ENCODE measurements at regions not wholly inside any gene's neighbourhood (a gene's known extent, or its start where the extent isn't known, plus 50 kb on each side); places are given as distances from the start of the nearest gene placed in this dataset.

- Histone ChIP-seq H3K4me2 (ENCODE audit: insufficient read depth, insufficient read length, low read length) (no peak overlapping the region), H3K23ac (ENCODE audit: insufficient read length, low read depth, low read length) (no peak overlapping the region), H3K4me1 (ENCODE audit: insufficient read depth, low read length) (no peaks in the 10 kb centered on the region), H3K27ac (ENCODE audit: insufficient read length, low read depth, low read length) (no peak overlapping the region), H3K79me1 (ENCODE audit: insufficient read depth, low read depth, low read length, poor library complexity, severe bottlenecking) (no peaks in the 10 kb centered on the region), H3K4ac (ENCODE audit: low read depth, low read length) (no peak overlapping the region), H3K79me2 (ENCODE audit: insufficient read depth, low read length) (no peaks in the 10 kb centered on the region), H2BK12ac (ENCODE audit: insufficient read length, low read depth, low read length) (no peak overlapping the region), H4K5ac (ENCODE audit: insufficient read length, low read depth, low read length) (no peak overlapping the region), H2BK5ac (ENCODE audit: insufficient read length, low read length) (no peak overlapping the region), H3K14ac (ENCODE audit: insufficient read depth, low read length) (no peak overlapping the region), H2AK5ac (ENCODE audit: insufficient read length, low read length) (no peak overlapping the region), H4K91ac (ENCODE audit: insufficient read length, low read depth, low read length) (no peak overlapping the region), H3T11ph (ENCODE audit: low read length) (no peak overlapping the region), H3K27me3 (ENCODE audit: insufficient read depth, low read length) (no peaks in the 10 kb centered on the region), H3K9ac (ENCODE audit: extremely low read depth, insufficient read length, low read length) (no peak overlapping the region), H4K8ac (replicated peaks; ENCODE audit: insufficient read length, low read depth, low read length) (no peak overlapping the region), H3K23me2 (ENCODE audit: insufficient read length, low read depth, low read length, poor library complexity, severe bottlenecking) (no peaks in the 10 kb centered on the region), H2BK20ac (ENCODE audit: low read depth, low read length, poor library complexity, severe bottlenecking) (no peak overlapping the region), H3K56ac (ENCODE audit: insufficient read length, low read depth, low read length) (no peak overlapping the region), H2BK120ac (ENCODE audit: low read depth, low read length, poor library complexity, severe bottlenecking) (no peak overlapping the region), H4K20me1 (ENCODE audit: control insufficient read depth, insufficient read depth, insufficient read length) (no peaks in the 10 kb centered on the region), H2AFZ (ENCODE audit: low read length) (no peak overlapping the region), H3K9me3 (ENCODE audit: control insufficient read depth, low read depth, low read length) (no peaks in the 10 kb centered on the region), H2BK15ac (ENCODE audit: low read depth, low read length) (no peak overlapping the region), H3K18ac (ENCODE audit: insufficient read length, low read depth, low read length) (no peak overlapping the region)
- DNase-seq = no peak
- no peak overlapping the region for H3K4me3 Mint-ChIP-seq
- no peak overlapping the region for H3K27ac Mint-ChIP-seq
- H3K9me3 Mint-ChIP-seq = no peaks in the 10 kb centered on the region
- H3K4me1 Mint-ChIP-seq = no peaks in the 10 kb centered on the region
- no peaks in the 10 kb centered on the region; a peak in 2 of 7 replicates for H3K36me3 Mint-ChIP-seq (ENCODE audit: insufficient read depth in 1 of 3, low read depth in 3 of 3)
- WGBS (ENCODE audit: extremely low coverage, insufficient read length, low lambda C conversion rate) = no CpG with 5 or more reads among the region's 7 CpGs
- no peak for TF ChIP-seq CTCF (conservative IDR thresholded peaks at IDR 0.05)
- H3K27me3 Mint-ChIP-seq (ENCODE audit: low read depth) = no peaks in the 10 kb centered on the region; the same call in 1 of the 2 replicates
Measured at GRCh38 chr10:1854271-1854670, 116.9 kb upstream of the ADARB2 start.
